Chondrocyte (in vitro differentiated cells): ENCODE measurements at regions not wholly inside any gene's neighbourhood (a gene's known extent, or its start where the extent isn't known, plus 50 kb on each side); places are given as distances from the start of the nearest gene placed in this dataset.

Experiments
- DNase-seq: peaks from one replicate; pipeline ENCODE4 v3.0.0; 2021; ENCODE audit warnings: mixed read lengths, low spot score
- H3K27ac Mint-ChIP-seq: one replicate; pipeline ENCODE4 v1.8.0; 2021; ENCODE audit warnings: mild to moderate bottlenecking, moderate library complexity, mixed read lengths; ENCODE audit not compliant: unreplicated experiment
- H3K27me3 Mint-ChIP-seq: 2 replicates; pipeline ENCODE4 v1.8.0; 2021; ENCODE audit warnings: low read depth, mixed read lengths
- H3K36me3 Mint-ChIP-seq: 2 replicates; pipeline ENCODE4 v1.8.0; 2021; ENCODE audit warnings: low read depth, mixed read lengths
- H3K4me1 Mint-ChIP-seq: 2 replicates; pipeline ENCODE4 v1.8.0; 2021; ENCODE audit warnings: low read depth, mild to moderate bottlenecking, mixed read lengths
- H3K4me3 Mint-ChIP-seq: one replicate; pipeline ENCODE4 v1.8.0; 2021; ENCODE audit warnings: mild to moderate bottlenecking, moderate library complexity, mixed read lengths; ENCODE audit not compliant: unreplicated experiment
- H3K9me3 Mint-ChIP-seq: 2 replicates; pipeline ENCODE4 v1.8.0; 2021; ENCODE audit warnings: low read depth, mixed read lengths
- CTCF ChIP-seq: fragments of 200-600 bp; sonication (generic); IDR thresholded peaks from 2 replicates; pipeline ENCODE4 v1.5.0; 2021; ENCODE audit warnings: antibody characterized with exemption, mild to moderate bottlenecking, moderate library complexity

- no peak for DNase-seq
- no peak for TF ChIP-seq CTCF
- H3K36me3 Mint-ChIP-seq, result no peaks in the 10 kb centered on the region
- H3K4me1 Mint-ChIP-seq, result peaks cover 37% of the 10 kb centered on the region
- H3K9me3 Mint-ChIP-seq, result no peaks in the 10 kb centered on the region
- no peaks in the 10 kb centered on the region for H3K27me3 Mint-ChIP-seq
- H3K27ac Mint-ChIP-seq, result no peak overlapping the region
- no peak overlapping the region for H3K4me3 Mint-ChIP-seq
Measured at GRCh38 chr9:106620866-106621265, 242.1 kb upstream of the ZNF462 start.

GRCh38 chr9:106621313-106622163 lies 241.4 kb upstream of the ZNF462 start:
- no peaks in the 10 kb centered on the region for H3K27me3 Mint-ChIP-seq
- TF ChIP-seq CTCF, result no peak
- H3K27ac Mint-ChIP-seq, result peak overlapping the region; percentile 73
- no peak for DNase-seq
- H3K4me1 Mint-ChIP-seq, result peaks cover 37% of the 10 kb centered on the region
- no peaks in the 10 kb centered on the region for H3K36me3 Mint-ChIP-seq
- H3K9me3 Mint-ChIP-seq, result no peaks in the 10 kb centered on the region
- H3K4me3 Mint-ChIP-seq, result peak overlapping the region; percentile 57

- no peaks in the 10 kb centered on the region for H3K9me3 Mint-ChIP-seq
Measured at GRCh38 chr9:106622164-106622487, 240.8 kb upstream of the ZNF462 start.

GRCh38 chr9:106623558-106623957 lies 239.4 kb upstream of the ZNF462 start:
- Mint-ChIP-seq H3K4me1 (peaks cover 36% of the 10 kb centered on the region), H3K27ac (no peak overlapping the region), H3K9me3 (no peaks in the 10 kb centered on the region), H3K36me3 (no peaks in the 10 kb centered on the region), H3K4me3 (no peak overlapping the region), H3K27me3 (no peaks in the 10 kb centered on the region)
- TF ChIP-seq CTCF, result no peak
- no peak for DNase-seq

More at GRCh38 chr9:106622164-106622487, 240.8 kb upstream of the ZNF462 start:
- H3K4me1 Mint-ChIP-seq, result peaks cover 37% of the 10 kb centered on the region
- TF ChIP-seq CTCF, result no peak
- peak overlapping the region; percentile 73 for H3K27ac Mint-ChIP-seq
- H3K4me3 Mint-ChIP-seq, result no peak overlapping the region
- H3K36me3 Mint-ChIP-seq, result no peaks in the 10 kb centered on the region
- no peak for DNase-seq
- no peaks in the 10 kb centered on the region for H3K27me3 Mint-ChIP-seq

- TF ChIP-seq CTCF, result no peak
Measured at GRCh38 chr9:106625259-106625789, 237.6 kb upstream of the ZNF462 start.

More at GRCh38 chr9:106625259-106625789, 237.6 kb upstream of the ZNF462 start:
- no peak for DNase-seq
- H3K4me1 Mint-ChIP-seq, result peaks cover 22% of the 10 kb centered on the region
- H3K27ac Mint-ChIP-seq, result no peak overlapping the region
- H3K27me3 Mint-ChIP-seq, result no peaks in the 10 kb centered on the region
- H3K4me3 Mint-ChIP-seq, result no peak overlapping the region
- H3K36me3 Mint-ChIP-seq, result no peaks in the 10 kb centered on the region
- H3K9me3 Mint-ChIP-seq, result no peaks in the 10 kb centered on the region
